ENCODE measurements at regions not wholly inside any gene's neighbourhood (a gene's known extent, or its start where the extent isn't known, plus 50 kb on each side); places are given as distances from the start of the nearest gene placed in this dataset.
"Not testable (repeated sequence)": the region's sequence is repeated elsewhere in the genome, so short reads cannot be mapped to it uniquely, and the experiment has no call there.

GRCh38 chr13:39803156-39803555, 147.7 kb downstream of the COG6 start:
- no peak for DNase-seq

DNA sequence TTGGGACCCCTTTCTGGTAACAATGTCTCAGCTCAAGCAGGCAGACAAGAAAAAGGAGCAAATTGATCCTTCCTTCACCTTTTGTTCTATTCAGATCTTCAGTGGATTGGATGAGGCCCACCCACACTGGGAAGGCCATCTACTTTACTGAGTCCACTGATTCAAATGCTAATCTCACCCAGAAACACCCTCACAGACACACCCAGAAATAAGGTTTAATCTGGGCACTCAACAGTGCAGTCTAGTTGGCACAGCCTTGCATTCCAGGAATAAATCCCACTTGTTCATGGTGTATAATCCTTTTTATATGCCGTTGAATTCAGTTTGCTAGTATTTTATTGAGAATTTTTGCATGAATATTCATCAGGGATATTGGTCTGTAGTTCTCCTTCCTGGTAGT, 148.4 kb downstream of the COG6 start:
- no peak for DNase-seq

DNA sequence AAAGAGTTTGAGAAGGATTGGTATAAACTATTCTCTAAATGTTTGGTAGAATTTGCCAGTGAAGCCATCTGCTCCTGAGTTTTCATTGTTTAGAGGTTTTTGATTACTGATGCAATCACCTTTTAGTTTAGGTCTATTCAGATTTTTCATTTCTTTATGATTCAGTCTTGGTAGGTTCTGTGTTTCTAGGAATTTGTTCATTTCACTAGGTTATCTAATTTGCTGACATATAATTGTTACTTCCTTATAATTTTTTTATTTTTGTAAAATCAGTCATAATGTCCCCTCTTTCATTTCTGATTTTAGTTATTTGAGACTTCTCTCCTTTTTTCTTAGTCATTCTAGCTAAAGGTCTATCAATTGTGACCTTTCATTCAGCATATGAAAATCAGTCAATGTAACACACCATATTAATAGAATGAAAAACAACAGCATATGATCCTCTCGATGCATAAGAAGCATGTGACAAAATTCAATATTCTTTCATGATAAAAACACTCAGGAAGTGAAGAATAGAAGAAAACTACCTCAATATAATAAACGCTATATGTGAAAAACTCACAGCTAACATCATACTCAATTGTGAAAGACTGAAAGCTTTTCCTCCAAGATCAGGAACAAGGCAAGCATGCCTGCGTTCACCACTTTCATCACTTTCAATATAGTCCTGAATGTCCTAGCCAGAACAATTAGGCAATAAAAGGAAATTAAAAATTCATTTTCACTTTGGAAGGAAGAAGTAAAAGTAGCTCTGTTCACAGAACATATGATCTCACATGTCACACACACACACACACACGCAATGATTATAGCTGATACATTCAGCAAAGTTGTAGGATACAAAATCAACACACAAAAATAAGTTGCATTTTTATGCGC, 149.1 kb downstream of the COG6 start:
- DNase-seq, result no peak

DNA sequence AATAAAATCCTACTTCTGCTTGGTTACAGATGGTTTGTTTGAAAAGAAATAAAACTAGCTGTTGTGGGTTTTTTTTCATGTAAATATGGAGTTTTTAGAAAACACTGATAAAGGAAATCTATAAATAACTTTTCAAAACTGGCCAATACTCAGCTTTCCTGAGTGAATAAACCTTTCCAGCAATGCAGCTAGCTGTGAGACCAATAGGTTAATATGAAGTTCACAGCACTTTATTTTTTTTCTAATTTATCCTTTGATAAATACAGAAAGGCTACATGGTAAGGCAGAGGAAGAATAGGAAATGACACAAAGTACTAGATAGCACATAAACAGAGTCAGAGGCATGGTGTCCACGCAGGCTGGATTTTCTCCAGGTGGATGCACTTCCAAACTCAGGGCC, 154.0 kb downstream of the COG6 start:
- DNase-seq, result no peak

GRCh38 chr13:39810091-39810877, 154.8 kb downstream of the COG6 start:
- DNase-seq, result no peak

DNA sequence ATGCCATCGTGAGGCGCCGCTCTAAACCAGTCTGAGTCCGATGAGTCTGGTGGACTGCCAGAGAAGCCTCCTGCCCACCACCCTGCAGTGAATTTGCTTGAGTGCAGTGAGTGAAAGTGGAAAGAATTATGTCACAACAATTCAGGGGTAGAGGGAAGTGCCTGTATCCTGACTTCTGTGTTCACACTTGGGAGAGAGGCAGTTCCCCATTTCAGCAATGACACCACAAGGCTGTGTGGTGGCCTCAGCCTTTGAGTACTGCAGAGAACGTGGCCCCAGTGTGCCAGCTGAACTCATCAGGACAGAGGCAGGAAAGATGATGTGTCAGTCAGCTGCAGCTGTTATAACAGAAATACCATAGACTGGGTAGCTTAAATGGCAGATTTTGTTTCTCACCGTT, 155.6 kb downstream of the COG6 start:
- DNase-seq, result no peak

- no peak for DNase-seq
Observed at GRCh38 chr13:39811696-39812095, 156.2 kb downstream of the COG6 start.

DNA sequence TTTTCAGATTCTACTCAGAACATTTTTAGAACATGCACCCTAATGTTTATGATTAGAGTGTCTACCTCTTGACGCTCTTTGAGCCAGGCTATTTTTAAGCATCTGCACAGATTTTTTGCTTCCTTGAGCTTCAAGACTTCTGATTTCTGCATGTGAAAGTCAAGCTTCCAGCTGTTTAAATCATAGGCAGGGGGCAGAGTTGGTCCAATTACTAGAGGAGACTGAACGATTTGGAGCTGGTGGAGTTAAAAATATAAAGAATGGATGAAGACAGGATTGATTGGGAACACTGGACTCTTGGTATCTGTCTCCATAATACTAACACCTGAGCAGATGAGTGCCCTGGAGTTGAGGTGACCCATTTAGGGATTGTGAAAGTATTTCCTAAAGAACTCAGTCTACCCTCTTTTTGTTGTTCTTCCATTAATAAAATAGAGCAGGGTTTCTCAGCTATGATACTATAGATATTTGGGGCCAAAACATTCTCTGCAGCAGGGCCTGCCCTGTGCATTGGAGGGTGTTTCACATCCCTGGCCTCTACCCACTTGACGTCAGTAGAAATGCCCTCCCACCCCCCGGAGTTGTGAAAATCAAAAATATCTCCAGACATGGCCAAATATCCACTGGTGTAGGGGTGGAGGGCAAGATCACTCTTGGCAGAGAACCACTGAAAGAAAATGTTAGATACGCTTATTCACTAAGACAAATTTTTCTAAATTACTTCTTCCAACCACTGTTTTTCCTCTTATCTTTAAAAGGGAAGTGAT, 160.1 kb downstream of the COG6 start:
- no peak for DNase-seq

GRCh38 chr13:39816936-39817335, 161.5 kb downstream of the COG6 start:
- no peak for DNase-seq

GRCh38 chr13:39818953-39819352, 163.5 kb downstream of the COG6 start:
- DNase-seq, result no peak

DNA sequence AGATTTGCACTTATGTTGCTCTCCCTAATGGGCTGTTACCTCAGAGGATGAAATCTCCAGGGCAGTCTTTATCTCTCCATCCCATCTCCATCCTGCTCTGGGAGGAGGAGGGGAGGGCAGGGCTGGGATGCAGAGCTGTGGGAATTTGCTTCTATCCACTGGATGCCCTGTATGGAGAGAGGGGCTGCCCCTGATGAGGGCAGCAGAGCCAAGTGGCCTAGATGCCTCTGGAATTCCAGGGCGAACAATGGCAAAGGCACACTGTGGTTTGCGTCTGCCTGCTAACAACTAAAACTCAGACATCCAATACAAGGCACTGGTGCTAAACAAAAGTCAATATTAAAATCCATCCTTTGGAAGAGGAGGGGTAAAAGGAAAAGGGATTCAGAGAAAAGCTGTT, 165.1 kb downstream of the COG6 start:
- no peak for DNase-seq

GRCh38 chr13:39821977-39822376, 166.5 kb downstream of the COG6 start:
- no peak for DNase-seq

DNA sequence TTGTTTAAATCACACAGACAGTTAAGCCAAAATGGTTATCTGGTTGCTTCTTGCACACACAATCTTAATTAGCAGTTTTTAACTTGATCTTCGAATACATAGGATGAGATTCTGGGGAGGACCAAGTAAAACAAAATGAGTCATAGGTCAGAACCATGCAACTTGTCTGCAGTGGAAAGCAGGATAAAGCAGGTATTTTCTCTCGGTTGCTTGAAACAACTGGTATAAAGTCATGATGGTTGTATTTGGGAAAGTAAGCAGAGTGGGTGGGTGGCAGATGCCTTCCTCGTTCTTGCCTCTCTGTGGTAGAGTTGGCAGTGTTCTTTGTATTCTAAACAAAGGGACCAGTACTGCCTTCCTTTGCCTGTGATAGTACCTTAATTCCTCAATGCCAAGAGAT, 167.0 kb downstream of the COG6 start:
- DNase-seq, result no peak

GRCh38 chr13:39823063-39823713, 167.7 kb downstream of the COG6 start:
- DNase-seq, result no peak

DNA sequence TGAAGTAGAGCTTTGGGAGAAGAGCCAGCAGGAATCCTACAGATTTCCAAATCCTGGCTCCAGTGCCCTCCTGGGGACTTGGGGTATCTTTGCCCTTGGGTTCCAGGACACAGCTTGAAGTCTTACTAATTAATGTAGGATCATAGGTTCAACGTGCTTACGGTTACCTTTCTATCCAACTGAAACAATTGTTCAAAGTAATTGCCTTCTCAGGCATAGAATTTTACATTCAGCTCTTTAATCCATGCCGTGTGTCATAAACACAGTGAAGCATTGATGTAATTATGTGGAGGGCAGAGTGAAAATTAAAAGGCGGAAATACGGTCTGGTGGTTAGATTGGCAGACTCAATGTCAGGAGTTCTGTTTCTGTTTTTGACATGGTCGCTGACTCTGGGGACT, 170.4 kb downstream of the COG6 start:
- no peak for DNase-seq

DNA sequence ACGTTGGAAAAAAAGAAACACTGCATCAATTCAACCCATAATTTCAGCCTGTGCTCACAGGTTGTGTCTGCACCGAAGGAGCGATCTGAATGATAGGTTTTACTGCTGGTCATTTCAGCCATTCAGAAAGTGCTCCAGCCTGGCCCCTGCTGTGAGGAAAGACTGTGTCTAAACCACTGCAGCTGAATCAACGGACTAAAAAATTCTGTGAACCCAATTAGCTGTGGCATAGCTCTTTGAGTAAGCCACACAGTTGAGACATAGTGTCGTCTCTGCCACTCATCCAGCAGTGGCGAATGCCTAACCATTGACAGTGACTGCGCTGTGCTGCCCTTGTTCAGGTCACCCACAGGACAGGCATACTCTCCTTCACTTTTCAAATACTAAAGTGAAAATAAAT, 179.8 kb downstream of the COG6 start:
- DNase-seq, result no peak

GRCh38 chr13:39836038-39836437, 180.6 kb downstream of the COG6 start:
- no peak for DNase-seq

DNA sequence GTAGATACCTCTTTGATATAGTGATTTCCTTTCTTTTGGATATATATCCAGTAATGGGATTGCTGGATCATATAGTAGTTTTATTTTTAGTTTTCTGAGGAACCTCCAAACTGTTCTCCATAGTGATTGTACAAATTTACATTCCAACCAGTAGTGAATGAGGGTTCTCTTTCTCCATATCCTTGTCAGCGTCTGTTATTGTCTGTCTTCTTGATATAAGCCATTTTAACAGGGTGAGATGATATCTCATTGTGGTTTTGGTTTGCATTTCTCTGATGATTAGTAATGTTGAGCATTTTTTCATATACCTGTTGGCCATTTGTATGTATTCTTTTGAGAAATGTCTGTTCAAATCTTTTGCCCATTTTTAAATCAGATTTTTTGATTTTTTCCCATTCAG, 182.4 kb downstream of the COG6 start:
- DNase-seq, result not testable (repeated sequence)

DNA sequence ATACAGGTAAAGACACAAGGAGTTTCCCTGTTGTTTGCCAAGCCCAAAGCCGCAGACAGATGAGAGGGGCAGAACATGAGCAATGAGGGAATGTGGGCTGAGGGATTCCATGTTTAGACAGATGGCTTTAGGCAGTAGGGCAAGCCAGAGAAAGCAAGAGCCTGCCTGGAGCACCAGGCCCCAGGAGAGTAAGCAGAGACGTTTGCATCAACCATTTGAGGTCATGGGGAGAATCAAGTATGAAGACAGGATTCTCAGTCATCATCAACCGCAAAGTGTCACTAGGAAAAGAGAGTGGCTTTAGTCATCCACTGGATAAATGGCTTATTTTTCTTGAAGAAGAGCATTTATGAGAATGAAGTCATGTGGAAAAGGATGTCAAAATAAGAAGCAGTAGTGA, 184.7 kb downstream of the COG6 start:
- DNase-seq, result no peak

- DNase-seq, result no peak
Observed at GRCh38 chr13:39847336-39847735, 191.9 kb downstream of the COG6 start.

GRCh38 chr13:39855236-39855635, 199.8 kb downstream of the COG6 start:
- DNase-seq, result no peak

DNA sequence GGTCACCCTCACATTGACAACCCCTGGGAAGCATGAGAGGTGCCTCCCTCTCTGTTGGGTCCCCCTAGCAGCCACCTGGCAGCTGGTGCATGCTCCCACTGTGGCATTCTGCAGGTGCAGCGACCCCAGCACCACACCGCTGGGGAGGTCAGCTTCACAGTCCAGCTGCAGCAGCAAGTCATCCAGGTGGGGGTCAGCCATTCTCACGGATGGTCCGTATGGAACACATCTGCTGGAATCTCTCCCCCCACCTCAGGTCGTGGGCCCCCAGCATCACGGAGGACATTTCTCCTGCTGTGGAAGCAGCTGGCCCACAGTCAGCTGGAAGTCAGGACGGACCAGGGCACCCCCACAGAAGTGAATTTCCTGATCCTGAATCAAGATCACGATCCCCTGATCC, 201.3 kb downstream of the COG6 start:
- no peak for DNase-seq

- no peak for DNase-seq
Observed at GRCh38 chr13:39858794-39859193, 203.3 kb downstream of the COG6 start.
